ENCODE measurements at regions not wholly inside any gene's neighbourhood (a gene's known extent, or its start where the extent isn't known, plus 50 kb on each side); places are given as distances from the start of the nearest gene placed in this dataset.

DNA sequence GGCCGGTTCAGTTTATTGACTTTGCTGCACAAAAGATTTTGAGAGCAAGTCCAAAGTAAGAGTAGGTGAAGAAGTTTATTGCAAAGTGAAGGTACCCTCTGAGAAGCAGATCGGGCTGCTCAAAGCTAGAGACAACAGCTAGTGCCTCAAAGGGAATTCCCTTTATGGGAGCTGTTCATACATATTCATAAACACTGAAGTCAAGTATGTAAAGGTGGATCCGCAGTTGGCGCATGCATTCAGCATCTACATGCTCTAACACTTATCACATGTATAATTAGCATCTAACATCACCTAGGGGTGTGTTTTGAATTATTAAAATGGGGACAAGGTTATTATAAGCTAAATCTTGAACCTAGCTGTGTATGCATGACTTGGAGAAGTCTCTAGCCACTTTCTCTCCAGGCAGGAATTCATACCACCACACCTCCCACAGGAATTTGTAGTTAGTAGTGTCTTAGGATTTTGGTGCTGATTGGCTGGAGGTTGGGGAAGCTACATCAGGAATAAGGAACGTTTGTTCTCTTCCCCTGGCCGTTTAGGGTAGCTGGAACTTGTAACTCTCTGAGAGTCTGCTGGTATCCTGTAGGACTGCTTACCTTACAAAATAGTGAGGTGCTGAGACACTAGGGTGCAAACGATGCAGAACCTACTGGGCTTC is 1633.9 kb downstream of the GRIK2 start:
- no peaks in the 10 kb centered on the region for H3K36me3 Mint-ChIP-seq
- H3K9me3 Mint-ChIP-seq = peaks cover 3% of the 10 kb centered on the region
- H3K27ac Mint-ChIP-seq = no peak overlapping the region
- no peaks in the 10 kb centered on the region for H3K27me3 Mint-ChIP-seq (ENCODE audit: low read depth)
- H3K4me1 Mint-ChIP-seq = no peaks in the 10 kb centered on the region
- H3K4me3 Mint-ChIP-seq = no peak overlapping the region
- TF ChIP-seq, protein P1, sequence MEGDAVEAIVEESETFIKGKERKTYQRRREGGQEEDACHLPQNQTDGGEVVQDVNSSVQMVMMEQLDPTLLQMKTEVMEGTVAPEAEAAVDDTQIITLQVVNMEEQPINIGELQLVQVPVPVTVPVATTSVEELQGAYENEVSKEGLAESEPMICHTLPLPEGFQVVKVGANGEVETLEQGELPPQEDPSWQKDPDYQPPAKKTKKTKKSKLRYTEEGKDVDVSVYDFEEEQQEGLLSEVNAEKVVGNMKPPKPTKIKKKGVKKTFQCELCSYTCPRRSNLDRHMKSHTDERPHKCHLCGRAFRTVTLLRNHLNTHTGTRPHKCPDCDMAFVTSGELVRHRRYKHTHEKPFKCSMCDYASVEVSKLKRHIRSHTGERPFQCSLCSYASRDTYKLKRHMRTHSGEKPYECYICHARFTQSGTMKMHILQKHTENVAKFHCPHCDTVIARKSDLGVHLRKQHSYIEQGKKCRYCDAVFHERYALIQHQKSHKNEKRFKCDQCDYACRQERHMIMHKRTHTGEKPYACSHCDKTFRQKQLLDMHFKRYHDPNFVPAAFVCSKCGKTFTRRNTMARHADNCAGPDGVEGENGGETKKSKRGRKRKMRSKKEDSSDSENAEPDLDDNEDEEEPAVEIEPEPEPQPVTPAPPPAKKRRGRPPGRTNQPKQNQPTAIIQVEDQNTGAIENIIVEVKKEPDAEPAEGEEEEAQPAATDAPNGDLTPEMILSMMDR (IDR thresholded peaks at IDR 0.05; ENCODE audit: unreplicated experiment) = no peak
- DNase-seq (ENCODE audit: low spot score in 2 of 2, unreplicated experiment in 2 of 2) = no peak

DNA sequence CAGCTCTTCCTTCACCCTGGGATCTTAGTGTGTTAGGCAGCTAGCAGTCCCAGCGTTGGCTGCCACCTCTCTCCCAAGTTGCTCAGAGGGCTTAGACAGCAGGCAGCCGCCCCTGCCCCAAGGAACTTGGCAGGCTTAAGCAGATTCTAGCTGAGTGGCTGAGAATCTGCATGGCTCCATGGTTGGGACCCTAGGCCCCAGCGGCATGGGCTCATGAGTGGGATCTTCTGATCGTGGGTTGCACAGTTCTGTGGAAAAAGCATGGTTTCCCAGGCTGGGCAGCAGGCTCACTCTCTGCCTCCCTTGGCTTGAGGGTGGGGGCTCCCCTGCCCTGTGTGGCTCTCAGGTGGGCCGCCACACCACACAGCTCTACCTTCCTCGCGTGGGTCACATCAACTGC is 1624.9 kb downstream of the GRIK2 start:
- peaks cover 9% of the 10 kb centered on the region for H3K9me3 Mint-ChIP-seq
- no peaks in the 10 kb centered on the region for H3K4me1 Mint-ChIP-seq
- no peak overlapping the region for H3K27ac Mint-ChIP-seq
- no peaks in the 10 kb centered on the region for H3K36me3 Mint-ChIP-seq
- DNase-seq (ENCODE audit: low spot score in 2 of 2, unreplicated experiment in 2 of 2) = no peak
- TF ChIP-seq, protein P1 (IDR thresholded peaks at IDR 0.05; ENCODE audit: unreplicated experiment) = no peak
- no peaks in the 10 kb centered on the region for H3K27me3 Mint-ChIP-seq (ENCODE audit: low read depth)
- H3K4me3 Mint-ChIP-seq = no peak overlapping the region

DNA sequence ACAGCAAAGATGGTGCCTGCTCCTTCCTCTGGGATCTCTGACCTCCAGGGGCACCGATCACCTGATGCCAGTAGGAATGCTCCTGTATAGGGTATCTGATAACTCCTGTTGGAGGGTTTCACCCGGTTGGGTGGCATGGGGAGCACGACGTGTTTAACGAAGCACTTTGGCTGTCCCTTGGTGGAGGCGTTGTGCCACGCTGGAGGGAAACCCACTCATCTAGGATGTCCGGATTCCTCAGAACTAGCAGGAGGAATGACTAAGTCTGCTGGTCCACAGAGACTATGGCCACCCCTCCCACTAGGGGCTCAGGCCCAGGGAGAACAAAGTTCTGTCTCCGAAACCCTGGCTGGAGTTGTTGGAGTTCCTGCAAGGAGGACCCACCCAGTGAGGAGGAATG is 1624.4 kb downstream of the GRIK2 start:
- H3K27me3 Mint-ChIP-seq (ENCODE audit: low read depth) = no peaks in the 10 kb centered on the region
- no peak overlapping the region for H3K4me3 Mint-ChIP-seq
- H3K27ac Mint-ChIP-seq = no peak overlapping the region
- TF ChIP-seq, protein P1 (IDR thresholded peaks at IDR 0.05; ENCODE audit: unreplicated experiment) = no peak
- no peaks in the 10 kb centered on the region for H3K36me3 Mint-ChIP-seq
- no peak for DNase-seq (ENCODE audit: low spot score in 2 of 2, unreplicated experiment in 2 of 2)
- H3K4me1 Mint-ChIP-seq = no peaks in the 10 kb centered on the region
- peaks cover 14% of the 10 kb centered on the region for H3K9me3 Mint-ChIP-seq

DNA sequence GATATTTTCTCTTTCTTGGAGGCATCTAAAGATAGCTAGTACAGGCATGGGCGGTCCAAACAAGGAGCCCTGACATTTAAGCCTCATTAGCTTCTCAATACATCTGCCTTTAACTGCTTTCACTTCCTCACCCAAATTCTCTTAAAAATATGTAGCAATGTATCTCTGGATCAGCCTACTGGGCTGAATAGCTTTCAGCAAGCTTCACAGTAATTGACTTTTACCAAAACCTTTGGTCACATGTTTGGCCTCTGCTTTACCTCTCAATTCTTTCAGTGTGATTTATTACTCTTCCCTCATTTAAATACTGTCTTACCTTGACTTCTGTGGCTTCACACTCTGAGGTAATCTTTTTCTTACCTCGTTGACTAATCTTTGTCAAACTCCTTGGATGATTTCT is 1618.1 kb downstream of the GRIK2 start:
- no peaks in the 10 kb centered on the region for H3K27me3 Mint-ChIP-seq (ENCODE audit: low read depth)
- H3K9me3 Mint-ChIP-seq = peaks cover 17% of the 10 kb centered on the region
- no peak for DNase-seq (ENCODE audit: low spot score in 2 of 2, unreplicated experiment in 2 of 2)
- peaks cover 2% of the 10 kb centered on the region for H3K36me3 Mint-ChIP-seq
- H3K4me1 Mint-ChIP-seq = peaks cover 2% of the 10 kb centered on the region
- no peak overlapping the region for H3K27ac Mint-ChIP-seq
- TF ChIP-seq, protein P1 (IDR thresholded peaks at IDR 0.05; ENCODE audit: unreplicated experiment) = no peak
- no peak overlapping the region for H3K4me3 Mint-ChIP-seq

DNA sequence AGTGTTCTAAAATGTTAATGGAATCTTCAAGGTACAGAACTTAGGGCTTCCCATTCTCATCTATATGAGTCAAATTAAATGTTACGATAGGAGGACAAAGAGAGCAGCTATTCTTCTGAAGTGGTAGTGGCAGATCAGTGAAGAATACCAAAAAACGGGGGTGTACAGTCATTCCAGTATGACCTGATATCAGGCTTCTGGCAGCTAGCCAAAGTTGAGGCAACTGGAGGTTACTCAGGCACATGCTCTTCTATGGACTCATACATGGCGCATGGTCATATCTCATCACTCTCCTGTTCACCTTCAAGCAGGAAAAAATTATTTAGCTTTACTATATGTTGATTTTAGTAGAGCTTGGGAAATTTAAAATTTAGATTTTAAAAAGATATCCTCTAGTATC is 1608.8 kb downstream of the GRIK2 start:
- TF ChIP-seq, protein P1 (IDR thresholded peaks at IDR 0.05; ENCODE audit: unreplicated experiment) = no peak
- peaks cover 2% of the 10 kb centered on the region for H3K36me3 Mint-ChIP-seq
- H3K27me3 Mint-ChIP-seq (ENCODE audit: low read depth) = no peaks in the 10 kb centered on the region
- no peak overlapping the region for H3K4me3 Mint-ChIP-seq
- peaks cover 20% of the 10 kb centered on the region for H3K9me3 Mint-ChIP-seq
- DNase-seq (ENCODE audit: low spot score in 2 of 2, unreplicated experiment in 2 of 2) = no peak
- peaks cover 17% of the 10 kb centered on the region for H3K4me1 Mint-ChIP-seq
- no peak overlapping the region for H3K27ac Mint-ChIP-seq

DNA sequence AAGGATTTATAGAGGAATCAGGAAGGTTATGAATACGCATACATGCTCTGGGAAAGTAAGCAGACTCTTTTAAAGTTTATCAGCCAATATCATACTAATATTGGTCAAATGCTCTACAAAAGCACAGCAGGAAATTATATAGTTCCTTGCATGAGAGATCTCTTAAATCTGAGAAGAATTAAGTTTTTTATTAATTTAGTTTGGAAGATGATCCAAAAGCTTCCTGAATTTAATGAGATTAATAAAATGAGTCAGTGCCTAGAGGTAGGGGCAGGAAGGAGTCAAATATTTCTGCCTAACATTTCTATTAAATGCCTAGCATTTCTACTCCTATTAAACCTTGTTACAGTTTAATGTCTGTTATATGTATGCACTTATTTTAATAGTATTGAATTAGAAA is 1608.2 kb downstream of the GRIK2 start:
- Mint-ChIP-seq H3K9me3 (peaks cover 20% of the 10 kb centered on the region), H3K4me3 (no peak overlapping the region), H3K27ac (no peak overlapping the region), H3K27me3 (ENCODE audit: low read depth) (no peaks in the 10 kb centered on the region), H3K36me3 (peaks cover under 1% of the 10 kb centered on the region), H3K4me1 (peaks cover 19% of the 10 kb centered on the region)
- TF ChIP-seq, protein P1 (IDR thresholded peaks at IDR 0.05; ENCODE audit: unreplicated experiment) = no peak
- DNase-seq (ENCODE audit: low spot score in 2 of 2, unreplicated experiment in 2 of 2) = no peak
